H1 (cell line): ENCODE measurements at regions not wholly inside any gene's neighbourhood (a gene's known extent, or its start where the extent isn't known, plus 50 kb on each side); places are given as distances from the start of the nearest gene placed in this dataset.

Experiments used
- CTCF ChIP-seq, 3 experiments: IDR thresholded peaks; 1 replicate in 2 of 3; 2 replicates in 1 of 3; pipeline versions ENCODE4 v1.5.1 to v1.6.1; 2011; ENCODE audit warnings: low read length in 3 of 3, mild to moderate bottlenecking in 3 of 3, inconsistent platforms in 2 of 3, low read depth in 1 of 3, moderate library complexity in 1 of 3; ENCODE audit not compliant: insufficient read depth in 1 of 3; ENCODE audit errors: control extremely low read depth in 1 of 3
- E2F6 ChIP-seq: IDR thresholded peaks from 2 replicates; pipeline ENCODE4 v1.6.1; 2012; ENCODE audit warnings: inconsistent platforms
- HDAC2 ChIP-seq, 2 experiments: fragments of 300-600 bp in 1 of 2; sonication (generic) in 1 of 2; IDR thresholded peaks; 2 replicates each; pipeline ENCODE4 v1.6.1; 2011 to 2012; ENCODE audit warnings: low read depth in 2 of 2, low read length in 2 of 2, mild to moderate bottlenecking in 2 of 2, moderate library complexity in 2 of 2, borderline replicate concordance in 1 of 2, inconsistent platforms in 1 of 2
- KDM4A ChIP-seq: IDR thresholded peaks from one replicate; pipeline ENCODE4 v1.7.1; 2012; ENCODE audit warnings: low read depth, mild to moderate bottlenecking, moderate library complexity, low read length, inconsistent platforms; ENCODE audit not compliant: severe bottlenecking
- POLR2A ChIP-seq, 2 experiments: IDR thresholded peaks; 1 replicate in 1 of 2; 2 replicates in 1 of 2; pipeline ENCODE4 v1.6.1; 2011; ENCODE audit warnings: low read depth in 2 of 2, low read length in 2 of 2, mild to moderate bottlenecking in 2 of 2; ENCODE audit errors: control extremely low read depth in 1 of 2
- RAD21 ChIP-seq, 2 experiments: IDR thresholded peaks in 1 of 2; conservative IDR thresholded peaks in 1 of 2; 2 replicates each; pipeline ENCODE4 v1.6.1; 2011; ENCODE audit warnings: low read depth in 2 of 2, low read length in 2 of 2, improper control_type of control experiment in 1 of 2, inconsistent platforms in 1 of 2, mild to moderate bottlenecking in 1 of 2, moderate library complexity in 1 of 2
- RBBP5 ChIP-seq: IDR thresholded peaks from 2 replicates; pipeline ENCODE4 v1.7.1; 2012; ENCODE audit warnings: low read depth, mild to moderate bottlenecking, inconsistent platforms, low read length, moderate library complexity, borderline replicate concordance
- TAF1 ChIP-seq: IDR thresholded peaks from 2 replicates; pipeline ENCODE4 v1.6.1; 2011; ENCODE audit warnings: mild to moderate bottlenecking, low read depth, low read length
- TF ChIP-seq, protein P1 (sequence below): IDR thresholded peaks from 2 replicates; pipeline ENCODE4 v1.6.1; 2011; ENCODE audit warnings: low read length, improper control_type of control experiment

DNA sequence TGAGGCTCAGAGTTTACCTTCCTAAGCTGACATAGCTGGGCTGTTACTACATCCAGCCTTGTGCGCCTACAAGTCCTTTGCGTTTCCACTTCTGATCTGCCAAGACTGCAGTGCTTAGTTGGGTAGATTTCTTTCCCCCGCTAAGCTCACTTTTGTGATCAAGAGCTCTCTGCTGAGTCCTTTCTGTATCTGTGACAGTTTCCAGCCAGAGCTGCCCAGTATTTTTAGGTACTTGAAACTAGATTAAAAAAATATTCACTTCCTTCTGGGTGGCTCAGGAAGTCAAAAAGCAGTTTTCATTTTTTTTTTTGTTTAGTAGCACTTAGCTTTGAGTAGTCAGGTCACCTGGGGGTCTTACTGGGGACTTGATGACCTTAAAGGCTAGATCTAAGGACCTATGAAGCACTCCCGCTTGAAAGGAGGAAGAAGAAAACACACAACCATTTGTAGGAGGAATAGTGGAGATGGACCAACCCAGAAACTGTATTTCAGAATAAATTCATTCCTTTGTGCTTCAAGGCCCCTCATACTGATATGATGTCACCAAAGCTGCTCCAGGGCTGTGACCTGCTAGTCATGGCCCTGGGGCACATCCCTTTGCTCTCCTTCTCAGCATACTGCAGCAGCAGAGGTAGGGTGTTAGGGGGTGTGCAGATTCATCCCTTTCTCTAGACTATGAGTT lies 75.6 kb upstream of the HNF1B start:
- TF ChIP-seq RBBP5 (no peak), HDAC2 (IDR thresholded peaks at IDR 0.05; ENCODE audit: borderline replicate concordance in 1 of 2, low read depth in 2 of 2, low read length in 2 of 2) (no peak), CTCF (IDR thresholded peaks at IDR 0.05; ENCODE audit: control extremely low read depth in 1 of 3, insufficient read depth in 1 of 3, low read depth in 1 of 3, low read length in 3 of 3) (no peak), POLR2A (IDR thresholded peaks at IDR 0.05; ENCODE audit: control extremely low read depth in 1 of 2, low read depth in 2 of 2, low read length in 2 of 2) (no peak), KDM4A (no peak), E2F6 (no peak), RAD21 (IDR thresholded peaks at IDR 0.05 in 1 of 2, conservative IDR thresholded peaks at IDR 0.05 in 1 of 2; ENCODE audit: low read depth in 2 of 2, low read length in 2 of 2) (no peak), TAF1 (no peak)
- TF ChIP-seq, protein P1, sequence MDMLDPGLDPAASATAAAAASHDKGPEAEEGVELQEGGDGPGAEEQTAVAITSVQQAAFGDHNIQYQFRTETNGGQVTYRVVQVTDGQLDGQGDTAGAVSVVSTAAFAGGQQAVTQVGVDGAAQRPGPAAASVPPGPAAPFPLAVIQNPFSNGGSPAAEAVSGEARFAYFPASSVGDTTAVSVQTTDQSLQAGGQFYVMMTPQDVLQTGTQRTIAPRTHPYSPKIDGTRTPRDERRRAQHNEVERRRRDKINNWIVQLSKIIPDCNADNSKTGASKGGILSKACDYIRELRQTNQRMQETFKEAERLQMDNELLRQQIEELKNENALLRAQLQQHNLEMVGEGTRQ, result no peak
